HEK293 (cell line): ENCODE measurements at regions not wholly inside any gene's neighbourhood (a gene's known extent, or its start where the extent isn't known, plus 50 kb on each side); places are given as distances from the start of the nearest gene placed in this dataset.

Experiments used
- CTCF ChIA-PET: fragments of 350-600 bp; formaldehyde crosslinking; extraction: SDS; loops from one replicate; lab custom pipeline; 2021; ENCODE audit warnings: antibody characterized with exemption; lab: Yijun Ruan, JAX
- POLR2A ChIA-PET: fragments of 300-600 bp; formaldehyde crosslinking; extraction: SDS; loops from one replicate; lab custom pipeline; 2020; ENCODE audit warnings: antibody characterized with exemption, inconsistent platforms; lab: Yijun Ruan, JAX
- H3K27ac ChIP-seq: fragments of 200-500 bp; sonication (Bioruptor generic); 2 replicates; pipeline ENCODE4 v1.5.1; 2014; ENCODE audit warnings: low read depth, low read length, control low read depth, inconsistent platforms; ENCODE audit errors: extremely low read depth
- H3K36me3 ChIP-seq, 2 experiments: fragments of 200-500 bp in 1 of 2; sonication (Bioruptor generic) in 1 of 2; 1 replicate in 1 of 2; 2 replicates in 1 of 2; pipeline ENCODE4 v1.5.1; 2014 to 2017; ENCODE audit warnings: inconsistent platforms in 2 of 2, low read length in 2 of 2; ENCODE audit not compliant: control insufficient read depth in 2 of 2, insufficient read depth in 1 of 2
- H3K4me1 ChIP-seq: fragments of 200-500 bp; sonication (Bioruptor generic); 2 replicates; pipeline ENCODE4 v1.5.1; 2014; ENCODE audit warnings: mild to moderate bottlenecking, low read length, inconsistent platforms; ENCODE audit not compliant: control insufficient read depth, insufficient read depth
- H3K4me3 ChIP-seq: 2 replicates; pipeline ENCODE4 v1.5.1; 2011; ENCODE audit warnings: low read depth, mild to moderate bottlenecking, control low read depth, low read length, moderate library complexity
- H3K9me3 ChIP-seq: fragments of 200-500 bp; sonication (Bioruptor generic); 2 replicates; pipeline ENCODE4 v1.5.1; 2014; ENCODE audit warnings: low read depth, low read length, inconsistent platforms; ENCODE audit not compliant: control insufficient read depth, insufficient read depth
- KLF16 ChIP-seq: fragments of 450-650 bp; formaldehyde crosslinking; IDR thresholded peaks from 2 replicates; pipeline ENCODE4 v1.5.1; 2017; ENCODE audit warnings: missing biosample characterization, missing genetic modification characterization
- KLF8 ChIP-seq: fragments of 450-650 bp; formaldehyde crosslinking; IDR thresholded peaks from 2 replicates; pipeline ENCODE4 v1.5.1; 2016; ENCODE audit warnings: missing biosample characterization, missing genetic modification characterization
- OVOL3 ChIP-seq: fragments of 450-650 bp; formaldehyde crosslinking; IDR thresholded peaks from 2 replicates; pipeline ENCODE4 v1.5.1; 2016; ENCODE audit warnings: missing biosample characterization, missing genetic modification characterization
- PRDM10 ChIP-seq: fragments of 450-650 bp; formaldehyde crosslinking; IDR thresholded peaks from 2 replicates; pipeline ENCODE4 v1.5.1; 2016; ENCODE audit warnings: missing biosample characterization, missing genetic modification characterization
- SALL2 ChIP-seq: fragments of 450-650 bp; formaldehyde crosslinking; IDR thresholded peaks from 2 replicates; pipeline ENCODE4 v1.5.0; 2017; ENCODE audit warnings: missing biosample characterization, mild to moderate bottlenecking, missing genetic modification characterization, borderline replicate concordance
- SCRT2 ChIP-seq: fragments of 450-650 bp; formaldehyde crosslinking; IDR thresholded peaks from 2 replicates; pipeline ENCODE4 v1.5.1; 2016; ENCODE audit warnings: missing biosample characterization, missing genetic modification characterization
- ZBTB21 ChIP-seq: fragments of 450-650 bp; formaldehyde crosslinking; IDR thresholded peaks from 2 replicates; pipeline ENCODE4 v1.5.1; 2017; ENCODE audit warnings: missing biosample characterization, missing genetic modification characterization
- ZBTB48 ChIP-seq: fragments of 450-650 bp; formaldehyde crosslinking; IDR thresholded peaks from 2 replicates; pipeline ENCODE4 v1.5.1; 2016; ENCODE audit warnings: missing biosample characterization, missing genetic modification characterization
- ZFHX2 ChIP-seq: fragments of 450-650 bp; formaldehyde crosslinking; conservative IDR thresholded peaks from 2 replicates; pipeline ENCODE4 v1.5.1; 2016; ENCODE audit warnings: missing biosample characterization, missing genetic modification characterization
- ZNF18 ChIP-seq: fragments of 450-650 bp; formaldehyde crosslinking; IDR thresholded peaks from 2 replicates; pipeline ENCODE4 v1.5.1; 2016; ENCODE audit warnings: missing biosample characterization, missing genetic modification characterization
- ZNF239 ChIP-seq: fragments of 450-650 bp; formaldehyde crosslinking; IDR thresholded peaks from 2 replicates; pipeline ENCODE4 v1.5.1; 2016; ENCODE audit warnings: missing biosample characterization, missing genetic modification characterization
- ZNF426 ChIP-seq: fragments of 450-650 bp; formaldehyde crosslinking; IDR thresholded peaks from 2 replicates; pipeline ENCODE4 v1.5.1; 2017; ENCODE audit warnings: missing biosample characterization, missing genetic modification characterization, mild to moderate bottlenecking, inconsistent platforms, moderate library complexity
- ZNF560 ChIP-seq: fragments of 450-650 bp; formaldehyde crosslinking; IDR thresholded peaks from 2 replicates; pipeline ENCODE4 v1.5.1; 2017; ENCODE audit warnings: missing biosample characterization, missing genetic modification characterization, borderline replicate concordance
- ZNF580 ChIP-seq: fragments of 450-650 bp; formaldehyde crosslinking; IDR thresholded peaks from 2 replicates; pipeline ENCODE4 v1.5.1; 2016; ENCODE audit warnings: missing biosample characterization, missing genetic modification characterization
- ZNF654 ChIP-seq: fragments of 450-650 bp; formaldehyde crosslinking; IDR thresholded peaks from 2 replicates; pipeline ENCODE4 v1.5.1; 2016; ENCODE audit warnings: low read depth, missing biosample characterization, missing genetic modification characterization
- ZNF707 ChIP-seq: fragments of 450-650 bp; formaldehyde crosslinking; IDR thresholded peaks from 2 replicates; pipeline ENCODE4 v1.5.1; 2016; ENCODE audit warnings: missing biosample characterization, missing genetic modification characterization
- ZNF776 ChIP-seq: fragments of 450-650 bp; formaldehyde crosslinking; IDR thresholded peaks from 2 replicates; pipeline ENCODE4 v1.5.0; 2017; ENCODE audit warnings: missing biosample characterization, missing genetic modification characterization, borderline replicate concordance
- ZNF792 ChIP-seq: fragments of 450-650 bp; formaldehyde crosslinking; IDR thresholded peaks from 2 replicates; pipeline ENCODE4 v1.5.1; 2016; ENCODE audit warnings: missing biosample characterization, missing genetic modification characterization
- ZNF830 ChIP-seq: fragments of 450-650 bp; IDR thresholded peaks from 2 replicates; pipeline ENCODE4 v1.5.0; 2018; ENCODE audit warnings: missing biosample characterization, missing genetic modification characterization, low read depth, mild to moderate bottlenecking, moderate library complexity
- TF ChIP-seq, protein P1 (sequence below): fragments of 450-650 bp; formaldehyde crosslinking; IDR thresholded peaks from 2 replicates; pipeline ENCODE4 v1.5.1; 2016; ENCODE audit warnings: missing biosample characterization, missing genetic modification characterization
- TF ChIP-seq, protein P2 (sequence below): fragments of 450-650 bp; formaldehyde crosslinking; IDR thresholded peaks from 2 replicates; pipeline ENCODE4 v1.5.1; 2017; ENCODE audit warnings: missing biosample characterization, missing genetic modification characterization
- TF ChIP-seq, protein P3 (sequence below): fragments of 450-650 bp; formaldehyde crosslinking; optimal IDR thresholded peaks from 2 replicates; pipeline ENCODE3; 2016; ENCODE audit warnings: missing biosample characterization, mild to moderate bottlenecking, missing genetic modification characterization

DNA sequence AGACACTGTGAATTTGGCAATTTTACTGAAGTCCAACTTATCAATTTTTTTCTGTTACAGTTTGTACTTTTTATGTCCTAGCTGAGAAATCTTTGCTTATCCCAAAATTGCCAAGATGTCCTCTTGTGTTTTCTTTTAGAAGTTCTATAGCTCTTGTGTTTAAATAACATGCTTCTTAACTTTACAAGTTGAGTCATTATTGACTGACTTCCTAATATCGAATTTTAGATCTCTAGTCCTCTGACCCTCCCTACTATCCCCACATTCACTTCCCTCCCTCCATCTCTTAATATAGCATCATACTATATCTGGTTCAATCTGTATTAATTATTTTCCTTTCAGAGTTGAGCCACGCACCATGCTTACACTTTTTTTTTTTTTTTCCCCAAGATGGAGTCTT, 61.9 kb downstream of the MRPL32 start (continued):
- TF ChIP-seq, protein P1, sequence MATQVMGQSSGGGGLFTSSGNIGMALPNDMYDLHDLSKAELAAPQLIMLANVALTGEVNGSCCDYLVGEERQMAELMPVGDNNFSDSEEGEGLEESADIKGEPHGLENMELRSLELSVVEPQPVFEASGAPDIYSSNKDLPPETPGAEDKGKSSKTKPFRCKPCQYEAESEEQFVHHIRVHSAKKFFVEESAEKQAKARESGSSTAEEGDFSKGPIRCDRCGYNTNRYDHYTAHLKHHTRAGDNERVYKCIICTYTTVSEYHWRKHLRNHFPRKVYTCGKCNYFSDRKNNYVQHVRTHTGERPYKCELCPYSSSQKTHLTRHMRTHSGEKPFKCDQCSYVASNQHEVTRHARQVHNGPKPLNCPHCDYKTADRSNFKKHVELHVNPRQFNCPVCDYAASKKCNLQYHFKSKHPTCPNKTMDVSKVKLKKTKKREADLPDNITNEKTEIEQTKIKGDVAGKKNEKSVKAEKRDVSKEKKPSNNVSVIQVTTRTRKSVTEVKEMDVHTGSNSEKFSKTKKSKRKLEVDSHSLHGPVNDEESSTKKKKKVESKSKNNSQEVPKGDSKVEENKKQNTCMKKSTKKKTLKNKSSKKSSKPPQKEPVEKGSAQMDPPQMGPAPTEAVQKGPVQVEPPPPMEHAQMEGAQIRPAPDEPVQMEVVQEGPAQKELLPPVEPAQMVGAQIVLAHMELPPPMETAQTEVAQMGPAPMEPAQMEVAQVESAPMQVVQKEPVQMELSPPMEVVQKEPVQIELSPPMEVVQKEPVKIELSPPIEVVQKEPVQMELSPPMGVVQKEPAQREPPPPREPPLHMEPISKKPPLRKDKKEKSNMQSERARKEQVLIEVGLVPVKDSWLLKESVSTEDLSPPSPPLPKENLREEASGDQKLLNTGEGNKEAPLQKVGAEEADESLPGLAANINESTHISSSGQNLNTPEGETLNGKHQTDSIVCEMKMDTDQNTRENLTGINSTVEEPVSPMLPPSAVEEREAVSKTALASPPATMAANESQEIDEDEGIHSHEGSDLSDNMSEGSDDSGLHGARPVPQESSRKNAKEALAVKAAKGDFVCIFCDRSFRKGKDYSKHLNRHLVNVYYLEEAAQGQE (tag by site-specific recombination), result no peak
- no peak for TF ChIP-seq SCRT2 (tag by site-specific recombination)
- no peak for TF ChIP-seq KLF16 (tag by site-specific recombination)
- no peak for TF ChIP-seq PRDM10 (tag by site-specific recombination)
- no peak for TF ChIP-seq ZNF18
- TF ChIP-seq ZNF707 (tag by site-specific recombination), result no peak
- no peak for TF ChIP-seq SALL2 (tag by site-specific recombination)
- TF ChIP-seq ZNF776, result no peak
- no peak for TF ChIP-seq ZNF654 (tag by site-specific recombination)
- TF ChIP-seq OVOL3 (tag by site-specific recombination), result no peak

GRCh38 chr7:42997611-42998010, 65.4 kb downstream of the MRPL32 start:
- Histone ChIP-seq H3K4me1 (no peaks in the 10 kb centered on the region), H3K27ac (no peak overlapping the region), H3K4me3 (no peak overlapping the region), H3K9me3 (no peaks in the 10 kb centered on the region)
- ChIA-PET CTCF (no interaction called here), POLR2A (no interaction called here)
- TF ChIP-seq KLF8 (tag by site-specific recombination) (no peak), ZBTB21 (no peak), ZNF560 (tag by site-specific recombination) (no peak), ZNF426 (tag by site-specific recombination) (no peak), ZNF830 (tag by site-specific recombination) (no peak), ZFHX2 (tag by site-specific recombination) (no peak), ZBTB48 (no peak), ZNF239 (no peak), ZNF580 (tag by site-specific recombination) (no peak), ZNF792 (no peak)
- TF ChIP-seq, protein P2, sequence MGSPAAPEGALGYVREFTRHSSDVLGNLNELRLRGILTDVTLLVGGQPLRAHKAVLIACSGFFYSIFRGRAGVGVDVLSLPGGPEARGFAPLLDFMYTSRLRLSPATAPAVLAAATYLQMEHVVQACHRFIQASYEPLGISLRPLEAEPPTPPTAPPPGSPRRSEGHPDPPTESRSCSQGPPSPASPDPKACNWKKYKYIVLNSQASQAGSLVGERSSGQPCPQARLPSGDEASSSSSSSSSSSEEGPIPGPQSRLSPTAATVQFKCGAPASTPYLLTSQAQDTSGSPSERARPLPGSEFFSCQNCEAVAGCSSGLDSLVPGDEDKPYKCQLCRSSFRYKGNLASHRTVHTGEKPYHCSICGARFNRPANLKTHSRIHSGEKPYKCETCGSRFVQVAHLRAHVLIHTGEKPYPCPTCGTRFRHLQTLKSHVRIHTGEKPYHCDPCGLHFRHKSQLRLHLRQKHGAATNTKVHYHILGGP (tag by site-specific recombination), result no peak
- TF ChIP-seq, protein P3, sequence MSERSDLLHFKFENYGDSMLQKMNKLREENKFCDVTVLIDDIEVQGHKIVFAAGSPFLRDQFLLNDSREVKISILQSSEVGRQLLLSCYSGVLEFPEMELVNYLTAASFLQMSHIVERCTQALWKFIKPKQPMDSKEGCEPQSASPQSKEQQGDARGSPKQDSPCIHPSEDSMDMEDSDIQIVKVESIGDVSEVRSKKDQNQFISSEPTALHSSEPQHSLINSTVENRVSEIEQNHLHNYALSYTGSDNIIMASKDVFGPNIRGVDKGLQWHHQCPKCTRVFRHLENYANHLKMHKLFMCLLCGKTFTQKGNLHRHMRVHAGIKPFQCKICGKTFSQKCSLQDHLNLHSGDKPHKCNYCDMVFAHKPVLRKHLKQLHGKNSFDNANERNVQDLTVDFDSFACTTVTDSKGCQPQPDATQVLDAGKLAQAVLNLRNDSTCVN, result no peak
- TF ChIP-seq, all 188 proteins: peak for 0
- no peaks in the 10 kb centered on the region for H3K36me3 ChIP-seq
